CD8-positive, alpha-beta memory T cell (primary cell): ENCODE measurements at regions not wholly inside any gene's neighbourhood (a gene's known extent, or its start where the extent isn't known, plus 50 kb on each side); places are given as distances from the start of the nearest gene placed in this dataset.

Source experiments
- CTCF ChIA-PET: fragments of 350-600 bp; sonication (Branson Sonifier 250); formaldehyde crosslinking; loops from one replicate; lab custom pipeline; 2021; ENCODE audit warnings: antibody characterized with exemption; lab: Charles Lee
- POLR2A ChIA-PET: fragments of 350-600 bp; sonication (Branson Sonifier 250); formaldehyde crosslinking; loops from one replicate; lab custom pipeline; 2021; ENCODE audit warnings: antibody characterized with exemption; lab: Charles Lee
- DNase-seq, 5 donors: peaks; one replicate each; pipeline versions ENCODE4 v3.0.0 to v3.0.0-alpha.2; 2020 to 2022; ENCODE audit warnings: mixed read lengths in 1 of 5
- H3K27ac ChIP-seq: one replicate; pipeline ENCODE4 v1.7.0; 2013; ENCODE audit warnings: low read depth, mild to moderate bottlenecking, low read length, moderate library complexity
- H3K27me3 ChIP-seq: 2 replicates; pipeline ENCODE4 v1.7.0; 2013; ENCODE audit warnings: low read length, mild to moderate bottlenecking; ENCODE audit not compliant: insufficient read depth, poor library complexity, severe bottlenecking
- H3K36me3 ChIP-seq: 2 replicates; pipeline ENCODE4 v1.7.0; 2013; ENCODE audit warnings: mild to moderate bottlenecking, low read length, moderate library complexity; ENCODE audit not compliant: insufficient read depth
- H3K4me1 ChIP-seq: 2 replicates; pipeline ENCODE4 v1.7.0; 2013; ENCODE audit warnings: mild to moderate bottlenecking, low read length, moderate library complexity; ENCODE audit not compliant: insufficient read depth
- H3K4me3 ChIP-seq: 2 replicates; pipeline ENCODE4 v1.7.0; 2013; ENCODE audit warnings: mild to moderate bottlenecking, low read length
- H3K9me3 ChIP-seq: 2 replicates; pipeline ENCODE4 v1.7.0; 2013; ENCODE audit warnings: mild to moderate bottlenecking, low read length
- H3K27ac Mint-ChIP-seq, 8 donors: one replicate each; pipeline ENCODE4 v1.8.0; 2020 to 2021; ENCODE audit warnings: mixed read lengths in 8 of 8, mild to moderate bottlenecking in 6 of 8, inconsistent platforms in 3 of 8, moderate library complexity in 3 of 8
- H3K27me3 Mint-ChIP-seq, 2 donors: one replicate each; pipeline ENCODE4 v1.8.0; 2020 to 2021; ENCODE audit warnings: mixed read lengths in 2 of 2, mild to moderate bottlenecking in 1 of 2, moderate library complexity in 1 of 2
- H3K36me3 Mint-ChIP-seq, 3 donors: one replicate each; pipeline ENCODE4 v1.8.0; 2020 to 2021; ENCODE audit warnings: mixed read lengths in 3 of 3, inconsistent platforms in 1 of 3, mild to moderate bottlenecking in 1 of 3
- H3K4me1 Mint-ChIP-seq, 3 donors: one replicate each; pipeline ENCODE4 v1.8.0; 2020 to 2021; ENCODE audit warnings: mixed read lengths in 3 of 3, inconsistent platforms in 1 of 3, mild to moderate bottlenecking in 1 of 3
- H3K4me3 Mint-ChIP-seq, 7 donors: one replicate each; pipeline ENCODE4 v1.8.0; 2020 to 2021; ENCODE audit warnings: mixed read lengths in 7 of 7, mild to moderate bottlenecking in 6 of 7, moderate library complexity in 4 of 7, inconsistent platforms in 2 of 7
- H3K9me3 Mint-ChIP-seq, 5 donors: one replicate each; pipeline ENCODE4 v1.8.0; 2020 to 2022; ENCODE audit warnings: mixed read lengths in 5 of 5, mild to moderate bottlenecking in 3 of 5, moderate library complexity in 2 of 5, inconsistent platforms in 1 of 5

- Mint-ChIP-seq H3K27me3 (peaks cover 4 to 5% of the 10 kb centered on the region in 2 donors), H3K36me3 (peaks cover 0 to 2% (median 0%) of the 10 kb centered on the region in 3 donors), H3K4me1 (no peaks in the 10 kb centered on the region), H3K9me3 (no peaks in the 10 kb centered on the region), H3K27ac (no peak overlapping the region), H3K4me3 (no peak overlapping the region)
- Histone ChIP-seq H3K4me1 (no peaks in the 10 kb centered on the region), H3K36me3 (no peaks in the 10 kb centered on the region), H3K27me3 (peaks cover 3% of the 10 kb centered on the region), H3K27ac (no peak overlapping the region), H3K4me3 (no peak overlapping the region), H3K9me3 (no peaks in the 10 kb centered on the region)
- ChIA-PET CTCF (interaction anchor here (0.7 kb wide), 1 partner anchor 23 kb away, joined by 3 read pairs; no protein-coding TSS in a partner anchor), POLR2A (no interaction called here)
- DNase-seq: no peak
These were observed 177.9 kb upstream of the TLE3 start for GRCh38 chr15:70275461-70276138.

- ChIA-PET CTCF (no interaction called here), POLR2A (no interaction called here)
- Mint-ChIP-seq H3K4me3 (no peak overlapping the region), H3K27me3 (peaks cover 4 to 5% of the 10 kb centered on the region in 2 donors), H3K4me1 (no peaks in the 10 kb centered on the region), H3K9me3 (no peaks in the 10 kb centered on the region), H3K27ac (no peak overlapping the region), H3K36me3 (peaks cover 0 to 2% (median 0%) of the 10 kb centered on the region in 3 donors)
- H3K4me3 ChIP-seq: no peak overlapping the region
- DNase-seq: no peak
- H3K9me3 ChIP-seq: no peaks in the 10 kb centered on the region
- no peak overlapping the region for H3K27ac ChIP-seq
- no peaks in the 10 kb centered on the region for H3K4me1 ChIP-seq
- H3K27me3 ChIP-seq: peaks cover 3% of the 10 kb centered on the region
- H3K36me3 ChIP-seq: no peaks in the 10 kb centered on the region
These were observed 177.2 kb upstream of the TLE3 start for GRCh38 chr15:70274908-70275307.

DNA sequence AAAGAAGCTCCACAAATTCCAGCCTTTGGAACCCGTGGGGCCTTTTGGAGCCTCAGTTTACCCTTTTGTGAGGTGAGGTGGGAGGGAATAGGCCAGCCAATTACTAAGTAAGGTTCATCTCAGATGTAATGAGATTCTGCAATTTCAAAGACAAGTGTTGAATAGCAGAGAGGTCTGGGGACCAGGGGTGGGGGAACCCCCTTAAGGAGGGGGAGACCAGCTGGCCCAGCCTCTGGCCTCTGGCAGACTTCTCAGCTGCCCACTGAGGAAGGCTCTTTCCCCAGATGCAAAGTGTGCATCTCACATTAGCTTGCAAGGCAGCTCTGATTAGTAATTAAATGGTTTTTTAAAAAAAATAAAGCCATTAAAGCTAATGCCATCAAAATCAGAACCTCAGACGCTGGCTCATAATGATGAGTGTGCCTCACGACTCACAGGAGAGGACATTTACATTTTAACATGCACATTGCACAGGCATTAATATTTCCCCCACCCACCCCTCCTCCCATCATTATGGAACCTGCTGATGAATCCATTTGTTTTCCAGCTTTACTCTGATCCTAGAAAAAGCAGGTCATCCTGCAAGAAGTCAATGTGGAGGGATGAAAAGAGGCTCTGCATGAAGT is 176.7 kb upstream of the TLE3 start:
- POLR2A ChIA-PET: no interaction called here
- DNase-seq: no peak

GRCh38 chr15:70273808-70274207 is 176.1 kb upstream of the TLE3 start:
- CTCF ChIA-PET: no interaction called here
- DNase-seq: no peak
- peaks cover 3% of the 10 kb centered on the region for H3K27me3 ChIP-seq
- H3K27ac ChIP-seq: no peak overlapping the region
- H3K4me3 ChIP-seq: no peak overlapping the region
- Mint-ChIP-seq H3K9me3 (no peaks in the 10 kb centered on the region), H3K4me3 (no peak overlapping the region), H3K36me3 (peaks cover 0 to 2% (median 0%) of the 10 kb centered on the region in 3 donors), H3K4me1 (peaks cover 0 to 2% (median 0%) of the 10 kb centered on the region in 3 donors), H3K27ac (no peak overlapping the region), H3K27me3 (peaks cover 8% of the 10 kb centered on the region in 2 donors)
- POLR2A ChIA-PET: no interaction called here
- H3K36me3 ChIP-seq: no peaks in the 10 kb centered on the region
- no peaks in the 10 kb centered on the region for H3K9me3 ChIP-seq
- H3K4me1 ChIP-seq: no peaks in the 10 kb centered on the region

More for the DNA sequence above, 176.7 kb upstream of the TLE3 start:
- Histone ChIP-seq H3K36me3 (no peaks in the 10 kb centered on the region), H3K27me3 (peaks cover 3% of the 10 kb centered on the region), H3K27ac (no peak overlapping the region), H3K9me3 (no peaks in the 10 kb centered on the region), H3K4me1 (no peaks in the 10 kb centered on the region), H3K4me3 (no peak overlapping the region)
- CTCF ChIA-PET: no interaction called here
- no peak overlapping the region for H3K4me3 Mint-ChIP-seq
- H3K4me1 Mint-ChIP-seq: peaks cover 0 to 2% (median 0%) of the 10 kb centered on the region in 3 donors
- H3K27ac Mint-ChIP-seq: no peak overlapping the region
- peaks cover 0 to 2% (median 0%) of the 10 kb centered on the region in 3 donors for H3K36me3 Mint-ChIP-seq
- no peaks in the 10 kb centered on the region for H3K9me3 Mint-ChIP-seq
- peaks cover 7 to 8% of the 10 kb centered on the region in 2 donors for H3K27me3 Mint-ChIP-seq

DNA sequence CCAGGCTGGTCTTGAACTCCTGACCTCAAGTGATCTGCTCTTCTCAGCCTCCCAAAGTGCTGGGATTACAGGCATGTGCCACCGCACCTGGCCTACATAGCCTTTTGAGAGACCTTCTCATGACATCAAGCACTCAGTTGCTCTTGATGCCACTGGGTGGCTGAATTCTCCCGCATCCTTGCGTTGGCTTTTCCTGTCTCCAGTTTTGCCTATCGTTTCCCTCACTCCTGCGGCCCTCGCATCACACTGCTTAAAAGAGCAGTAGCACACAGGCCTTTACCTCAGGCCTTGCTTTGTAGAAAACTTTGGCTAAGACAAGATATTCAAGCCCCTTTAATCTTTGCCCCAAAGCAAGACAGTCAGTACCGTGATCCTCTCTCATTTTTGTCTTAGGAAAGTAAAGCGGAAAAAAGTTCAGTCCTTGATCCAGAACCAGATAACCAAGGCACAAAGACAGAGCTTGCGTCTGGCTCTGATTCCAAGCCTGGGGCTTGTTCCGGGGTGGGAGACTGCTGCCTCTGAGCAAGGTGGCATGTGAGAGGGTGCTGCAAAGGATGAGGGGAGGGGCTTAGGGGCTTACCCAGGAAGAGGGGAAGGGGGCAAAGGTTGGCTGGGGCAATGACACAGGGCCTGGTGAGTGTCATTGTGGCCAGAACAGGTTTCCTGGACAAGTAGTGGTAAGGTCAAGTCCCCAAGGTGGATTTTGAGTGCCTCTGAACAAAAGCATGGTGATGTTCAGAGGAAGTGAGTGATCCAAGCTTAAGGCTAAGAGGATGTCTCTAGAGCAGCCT is 175.0 kb upstream of the TLE3 start:
- Histone ChIP-seq H3K4me3 (no peak overlapping the region), H3K27me3 (no peaks in the 10 kb centered on the region), H3K27ac (no peak overlapping the region), H3K9me3 (no peaks in the 10 kb centered on the region), H3K36me3 (no peaks in the 10 kb centered on the region), H3K4me1 (no peaks in the 10 kb centered on the region)
- POLR2A ChIA-PET: no interaction called here
- DNase-seq: peak in 1 of 5 donors; percentile 12
- CTCF ChIA-PET: no interaction called here
- H3K4me1 Mint-ChIP-seq: peaks cover 4 to 5% (median 5%) of the 10 kb centered on the region in 3 donors
- H3K27me3 Mint-ChIP-seq: peaks cover 8 to 16% of the 10 kb centered on the region in 2 donors
- no peaks in the 10 kb centered on the region for H3K9me3 Mint-ChIP-seq
- peaks cover 0 to 2% (median 0%) of the 10 kb centered on the region in 3 donors for H3K36me3 Mint-ChIP-seq
- no peak overlapping the region for H3K27ac Mint-ChIP-seq
- no peak overlapping the region for H3K4me3 Mint-ChIP-seq

GRCh38 chr15:70271422-70272088 is 173.8 kb upstream of the TLE3 start:
- no peaks in the 10 kb centered on the region for H3K9me3 ChIP-seq
- Mint-ChIP-seq H3K27ac (no peak overlapping the region), H3K36me3 (peaks cover 0 to 2% (median 0%) of the 10 kb centered on the region in 3 donors), H3K9me3 (no peaks in the 10 kb centered on the region), H3K4me3 (no peak overlapping the region), H3K27me3 (peaks cover 8 to 16% of the 10 kb centered on the region in 2 donors), H3K4me1 (peaks cover 16 to 17% (median 16%) of the 10 kb centered on the region in 3 donors)
- H3K36me3 ChIP-seq: no peaks in the 10 kb centered on the region
- no peak overlapping the region for H3K27ac ChIP-seq
- ChIA-PET CTCF (no interaction called here), POLR2A (no interaction called here)
- H3K4me1 ChIP-seq: peaks cover 11% of the 10 kb centered on the region
- no peak overlapping the region for H3K4me3 ChIP-seq
- no peak for DNase-seq
- H3K27me3 ChIP-seq: no peaks in the 10 kb centered on the region

GRCh38 chr15:70270752-70271111 is 173.0 kb upstream of the TLE3 start:
- H3K9me3 ChIP-seq: no peaks in the 10 kb centered on the region
- no peak for DNase-seq
- Mint-ChIP-seq H3K9me3 (no peaks in the 10 kb centered on the region), H3K4me3 (no peak overlapping the region), H3K36me3 (peaks cover 0 to 2% (median 0%) of the 10 kb centered on the region in 3 donors), H3K27me3 (peaks cover 8 to 16% of the 10 kb centered on the region in 2 donors), H3K27ac (no peak overlapping the region), H3K4me1 (peaks cover 19 to 25% (median 20%) of the 10 kb centered on the region in 3 donors)
- ChIA-PET POLR2A (no interaction called here), CTCF (no interaction called here)
- peaks cover 19% of the 10 kb centered on the region for H3K4me1 ChIP-seq
- no peaks in the 10 kb centered on the region for H3K27me3 ChIP-seq
- no peaks in the 10 kb centered on the region for H3K36me3 ChIP-seq
- no peak overlapping the region for H3K27ac ChIP-seq
- H3K4me3 ChIP-seq: no peak overlapping the region
